GM21737 (cell line): ENCODE measurements at regions not wholly inside any gene's neighbourhood (a gene's known extent, or its start where the extent isn't known, plus 50 kb on each side); places are given as distances from the start of the nearest gene placed in this dataset.
"Not testable (repeated sequence)": the region's sequence is repeated elsewhere in the genome, so short reads cannot be mapped to it uniquely, and the experiment has no call there.

Experiments used
- ATAC-seq: cut with Tn5 transposase; IDR thresholded peaks from one replicate; pipeline ENCODE4 v1.9.1; 2021; ENCODE audit warnings: mild to moderate bottlenecking, moderate library complexity; ENCODE audit not compliant: unreplicated experiment

GRCh38 chr11:121873766-121874165, 242.2 kb downstream of the BLID start:
- ATAC-seq: no peak

- ATAC-seq: no peak
Observed at GRCh38 chr11:121872356-121872755, 243.7 kb downstream of the BLID start.

DNA sequence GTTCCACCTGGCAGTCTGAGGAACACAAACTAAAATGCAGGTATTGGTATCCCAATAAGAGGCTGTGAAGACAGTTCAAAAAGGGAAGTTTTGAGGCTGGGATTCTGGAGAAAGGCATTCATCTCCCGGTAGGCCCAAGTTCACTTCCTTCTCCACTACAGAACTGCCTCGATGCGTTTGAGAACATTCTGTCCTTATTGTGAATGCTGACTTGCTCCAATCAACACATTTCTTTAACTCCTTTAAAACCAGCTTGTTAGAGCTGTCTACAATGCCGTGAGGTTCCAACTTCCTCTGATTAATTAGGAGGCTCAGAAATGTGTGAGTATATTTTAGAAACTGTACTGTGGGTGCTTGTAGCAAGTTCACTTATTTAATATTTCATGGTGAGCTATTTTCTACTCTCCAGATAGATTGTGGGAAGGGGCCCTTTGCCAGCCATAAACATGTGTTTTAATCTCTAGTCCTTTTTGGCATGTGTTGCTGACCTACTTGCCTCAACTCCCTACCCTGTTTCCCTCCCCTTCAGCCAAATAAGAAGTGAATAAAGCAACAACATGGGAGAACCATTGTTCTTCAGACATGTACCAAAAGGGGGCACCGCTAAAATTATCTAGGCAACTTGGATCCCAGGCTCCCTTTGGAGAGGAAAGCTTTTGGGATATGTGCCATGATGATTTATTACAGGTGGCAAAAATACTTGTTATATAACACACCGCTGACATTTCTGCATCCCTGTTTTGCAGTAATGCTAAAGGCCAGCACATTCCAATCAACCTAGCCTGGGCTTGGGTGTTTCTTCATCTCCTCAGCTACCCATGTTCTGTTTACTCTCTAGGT, 245.6 kb downstream of the BLID start:
- ATAC-seq: no peak

- ATAC-seq: no peak
Observed at GRCh38 chr11:121869478-121869877, 246.5 kb downstream of the BLID start.

GRCh38 chr11:121866754-121867153, 249.3 kb downstream of the BLID start:
- no peak for ATAC-seq

- ATAC-seq: no peak
Observed at GRCh38 chr11:121864660-121865059, 251.4 kb downstream of the BLID start.

- ATAC-seq: no peak
Observed at GRCh38 chr11:121863126-121863525, 252.9 kb downstream of the BLID start.

- not testable (repeated sequence) for ATAC-seq
Observed at GRCh38 chr11:121855138-121855537, 260.9 kb downstream of the BLID start.

- no peak for ATAC-seq
Observed at GRCh38 chr11:121844016-121844415, 272.0 kb downstream of the BLID start.

GRCh38 chr11:121842192-121842585, 273.8 kb downstream of the BLID start:
- no peak for ATAC-seq

- ATAC-seq: no peak
Observed at GRCh38 chr11:121841487-121842191, 274.4 kb downstream of the BLID start.

DNA sequence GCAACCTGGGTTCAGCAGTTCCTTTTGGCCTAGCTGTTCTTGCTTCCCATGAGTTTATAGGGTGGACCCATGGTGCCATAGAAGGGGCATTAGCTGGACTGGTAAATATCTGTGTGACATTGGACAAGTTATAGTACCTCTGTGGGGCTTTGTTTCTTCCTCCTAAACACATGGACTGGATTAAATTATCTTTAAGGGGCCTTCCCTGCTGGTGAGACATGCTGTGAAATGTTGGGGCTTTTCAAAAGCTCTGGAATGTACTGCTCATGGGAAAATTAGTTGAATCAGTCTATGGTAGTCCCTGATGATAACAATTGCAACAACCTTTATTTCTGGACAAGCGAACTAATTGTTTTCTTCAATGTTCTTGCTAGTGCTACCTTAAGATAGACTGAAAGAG, 276.2 kb downstream of the BLID start:
- ATAC-seq: no peak

- no peak for ATAC-seq
Observed at GRCh38 chr11:121838571-121838970, 277.4 kb downstream of the BLID start.

DNA sequence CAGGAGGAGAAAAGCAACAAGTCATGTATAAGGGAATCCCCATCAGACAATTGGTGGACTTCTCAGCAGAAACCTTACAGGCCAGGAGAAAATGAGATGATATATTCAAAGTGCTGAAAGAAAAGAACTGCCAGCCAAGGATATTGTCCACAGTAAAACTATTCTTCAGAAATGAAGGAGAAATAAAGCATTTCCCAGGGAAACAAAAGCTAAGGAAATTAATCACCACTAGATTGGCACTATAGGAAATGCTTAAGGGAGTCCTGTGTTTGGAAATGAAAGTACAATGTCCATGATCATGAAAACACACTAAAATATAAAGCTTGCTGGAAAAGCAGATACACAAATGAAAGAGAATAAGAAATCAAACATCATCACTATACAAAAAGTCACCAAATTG, 282.0 kb downstream of the BLID start:
- no peak for ATAC-seq

- no peak for ATAC-seq
Observed at GRCh38 chr11:121829159-121829643, 286.8 kb downstream of the BLID start.

GRCh38 chr11:121814962-121815361, 301.1 kb downstream of the BLID start:
- no peak for ATAC-seq

DNA sequence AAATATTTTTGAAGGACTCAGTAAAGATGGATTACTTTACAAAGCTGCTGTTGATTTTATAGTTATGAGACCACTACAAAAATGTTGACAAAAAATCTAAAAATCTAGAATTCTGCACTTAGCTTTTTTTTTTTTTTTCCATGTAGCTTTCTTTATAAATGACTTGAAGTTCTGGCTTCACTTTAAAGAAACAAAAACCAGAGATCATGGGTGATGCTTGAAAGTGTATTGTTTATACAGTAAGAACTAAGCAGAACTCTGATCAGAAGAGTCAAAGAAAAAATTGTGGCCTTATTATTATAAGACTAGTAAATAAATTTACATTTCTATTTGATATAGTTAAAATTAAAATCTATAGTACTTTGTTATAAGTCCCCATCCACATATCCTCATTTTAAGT, 301.7 kb downstream of the BLID start:
- no peak for ATAC-seq

- no peak for ATAC-seq
Observed at GRCh38 chr11:121810291-121810690, 305.7 kb downstream of the BLID start.

GRCh38 chr11:121808096-121808495, 307.9 kb downstream of the BLID start:
- no peak for ATAC-seq

DNA sequence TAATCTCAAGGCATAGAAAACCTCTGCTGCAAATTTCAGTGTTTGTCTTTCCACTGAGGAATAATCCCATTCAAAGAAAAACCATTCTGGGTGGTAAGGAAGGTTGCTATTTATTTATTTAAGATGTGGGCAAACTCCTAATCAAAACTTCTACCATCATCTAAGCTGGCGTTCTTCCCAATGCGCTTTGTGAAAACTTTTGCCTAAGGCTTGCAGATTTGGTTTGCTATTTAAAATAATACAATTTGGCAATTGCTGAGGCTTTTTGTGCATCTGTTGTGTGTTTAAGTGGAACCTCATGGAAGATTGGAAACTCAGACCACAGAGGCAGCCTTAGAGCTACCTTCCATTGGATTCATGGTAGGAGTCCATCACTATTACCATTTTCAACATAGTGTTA, 309.0 kb downstream of the BLID start:
- ATAC-seq: no peak

DNA sequence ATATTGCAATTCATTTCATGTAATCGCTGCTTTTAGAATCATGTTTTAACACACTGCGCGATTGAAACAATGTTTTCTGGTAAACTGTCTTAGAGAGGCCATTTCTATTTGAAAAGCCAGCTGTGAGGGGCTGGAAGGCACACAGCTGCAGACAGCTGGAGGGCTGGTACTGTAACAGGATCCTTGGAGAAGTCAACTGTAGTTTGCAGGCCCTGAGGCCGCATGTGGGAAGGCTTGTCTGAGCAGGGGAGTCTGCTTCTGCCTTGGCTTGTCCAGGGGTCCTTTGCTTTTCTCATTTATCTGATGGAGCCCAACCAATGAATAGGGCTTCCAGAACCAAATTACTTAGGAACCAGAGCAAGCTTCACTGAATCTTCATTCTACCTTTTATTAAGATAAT, 313.5 kb downstream of the BLID start:
- no peak for ATAC-seq

- ATAC-seq: no peak
Observed at GRCh38 chr11:121801781-121802180, 314.2 kb downstream of the BLID start.
